Stomach (tissue), 8 donors: ENCODE measurements at regions not wholly inside any gene's neighbourhood (a gene's known extent, or its start where the extent isn't known, plus 50 kb on each side); places are given as distances from the start of the nearest gene placed in this dataset.

Source experiments
- DNase-seq, 2 donors: peaks; one replicate each; pipeline versions ENCODE4 v3.0.0 to v3.0.0-alpha.2; 2013 to 2019
- H3K27ac ChIP-seq, 5 donors: fragments of 200-600 bp in 4 of 5; sonication (generic) in 4 of 5; one replicate each; pipeline ENCODE4 v1.5.1; 2013 to 2019; ENCODE audit warnings: mild to moderate bottlenecking in 1 of 5, moderate library complexity in 1 of 5
- H3K27me3 ChIP-seq, 3 donors: fragments of 200-600 bp; sonication (generic); one replicate each; pipeline ENCODE4 v1.5.1; 2017 to 2019; ENCODE audit warnings: mixed run types in 1 of 3
- H3K36me3 ChIP-seq, 4 donors: fragments of 200-600 bp; sonication (generic); 1 replicate in 3 of 4; 2 replicates in 1 of 4; pipeline ENCODE4 v1.5.1; 2016 to 2019
- H3K4me1 ChIP-seq, 4 donors: fragments of 200-600 bp; sonication (generic); one replicate each; pipeline ENCODE4 v1.5.1; 2016 to 2019
- H3K4me3 ChIP-seq, 4 donors: fragments of 200-600 bp; sonication (generic) in 3 of 4; one replicate each; pipeline ENCODE4 v1.5.1; 2016 to 2019; ENCODE audit warnings: mild to moderate bottlenecking in 1 of 4
- H3K9me3 ChIP-seq, 4 donors: fragments of 200-600 bp; sonication (generic); one replicate each; pipeline ENCODE4 v1.5.1; 2016 to 2019
- CTCF ChIP-seq, 7 experiments: fragments of 450-650 bp in 4 of 7; fragments of 200-600 bp in 3 of 7; sonication (generic) in 3 of 7; IDR thresholded peaks; one replicate each; pipeline ENCODE4 v1.5.1; 2016 to 2019; ENCODE audit warnings: antibody characterized with exemption in 7 of 7, control low read depth in 2 of 7, mild to moderate bottlenecking in 1 of 7
- EP300 ChIP-seq: sonication (generic); formaldehyde crosslinking; IDR thresholded peaks from one replicate; pipeline ENCODE4 v1.6.1; 2017; ENCODE audit warnings: antibody characterized with exemption
- POLR2A ChIP-seq, 4 donors: fragments of 450-650 bp; IDR thresholded peaks; one replicate each; pipeline ENCODE4 v1.6.1; 2016; ENCODE audit warnings: antibody characterized with exemption in 4 of 4, control low read depth in 2 of 4, mild to moderate bottlenecking in 1 of 4, moderate library complexity in 1 of 4
- POLR2AphosphoS5 ChIP-seq, 3 donors: sonication (generic); formaldehyde crosslinking; IDR thresholded peaks; one replicate each; pipeline ENCODE4 v1.6.1; 2016; ENCODE audit warnings: antibody characterized with exemption in 3 of 3
- WGBS, 5 donors: extraction: QIAGEN DNeasy Blood & Tissue Kit in 3 of 5; methylation state at CpG; one replicate each; pipeline versions ENCODE4 v1.1.5 to v1.1.7; 2013 to 2018; 5-methylcytosine and 5-hydroxymethylcytosine counted together
- intact Hi-C: fragments of 100-400 bp; cut with DNase I; formaldehyde crosslinking; loops from one replicate; pipeline ENCODE4 v1.15.1; 2023; ENCODE audit warnings: low total_unique reads
- donor health status: healthy with polysubstance abuse.
- donor health status: Bipolar disorder and iron deficiency.
- donor health status: healthy.

GRCh38 chr18:6547476-6547875, 132.8 kb upstream of the L3MBTL4 start:
- WGBS, 5 donors: 42 to 50% (median 45%) methylated on average over 1 of the region's 1 CpG
- no peaks in the 10 kb centered on the region for H3K36me3 ChIP-seq
- TF ChIP-seq POLR2A (IDR thresholded peaks at IDR 0.05): no peak
- no peaks in the 10 kb centered on the region for H3K9me3 ChIP-seq
- H3K27me3 ChIP-seq: no peaks in the 10 kb centered on the region
- no peak overlapping the region for H3K27ac ChIP-seq
- no peak for DNase-seq
- no peak overlapping the region for H3K4me3 ChIP-seq
- intact Hi-C loops: no loop called here
- H3K4me1 ChIP-seq: no peaks in the 10 kb centered on the region

- Histone ChIP-seq H3K27ac (no peak overlapping the region), H3K9me3 (no peaks in the 10 kb centered on the region), H3K4me3 (no peak overlapping the region), H3K36me3 (no peaks in the 10 kb centered on the region), H3K27me3 (no peaks in the 10 kb centered on the region), H3K4me1 (no peaks in the 10 kb centered on the region)
- intact Hi-C loops: no loop called here
- no peak for TF ChIP-seq POLR2AphosphoS5 (IDR thresholded peaks at IDR 0.05)
- TF ChIP-seq CTCF (IDR thresholded peaks at IDR 0.05): no peak
- no peak for TF ChIP-seq EP300
- TF ChIP-seq POLR2A (IDR thresholded peaks at IDR 0.05): no peak
- DNase-seq: no peak
- WGBS, 5 donors: 48 to 61% (median 57%) methylated on average over 3 of the region's 3 CpGs
Observed at GRCh38 chr18:6553234-6553900, 138.7 kb upstream of the L3MBTL4 start.

GRCh38 chr18:6557057-6557769, 142.5 kb upstream of the L3MBTL4 start:
- TF ChIP-seq CTCF (IDR thresholded peaks at IDR 0.05) (no peak), EP300 (no peak), POLR2A (IDR thresholded peaks at IDR 0.05) (no peak), POLR2AphosphoS5 (IDR thresholded peaks at IDR 0.05) (no peak)
- 62 to 76% (median 65%) methylated on average over 17 to 18 of the region's 18 CpGs for WGBS, 5 donors
- no peak overlapping the region for H3K27ac ChIP-seq
- H3K9me3 ChIP-seq: no peaks in the 10 kb centered on the region
- H3K36me3 ChIP-seq: no peaks in the 10 kb centered on the region
- intact Hi-C loops: no loop called here
- H3K4me3 ChIP-seq: no peak overlapping the region
- H3K4me1 ChIP-seq: peaks cover 0 to 5% (median 0%) of the 10 kb centered on the region in 4 donors
- DNase-seq: peak in 1 of 2 donors; percentile 12
- no peaks in the 10 kb centered on the region for H3K27me3 ChIP-seq

- Histone ChIP-seq H3K4me3 (no peak overlapping the region), H3K27me3 (no peaks in the 10 kb centered on the region), H3K27ac (no peak overlapping the region), H3K4me1 (peaks cover 0 to 5% (median 0%) of the 10 kb centered on the region in 4 donors), H3K36me3 (no peaks in the 10 kb centered on the region), H3K9me3 (no peaks in the 10 kb centered on the region)
- 72 to 82% (median 77%) methylated on average over 8 of the region's 8 CpGs for WGBS, 5 donors
- TF ChIP-seq EP300: no peak
- TF ChIP-seq POLR2A (IDR thresholded peaks at IDR 0.05): no peak
- no peak for TF ChIP-seq CTCF (IDR thresholded peaks at IDR 0.05)
- no peak for TF ChIP-seq POLR2AphosphoS5 (IDR thresholded peaks at IDR 0.05)
- no peak for DNase-seq
- intact Hi-C loops: no loop called here
Observed at GRCh38 chr18:6557770-6558248, 143.1 kb upstream of the L3MBTL4 start.
